Activated CD4-positive, alpha-beta T cell treated with anti-CD3 and anti-CD28 coated beads, Interleukin-2, amount 50 U/mL, for 1 hour (primary cell): ENCODE measurements at regions not wholly inside any gene's neighbourhood (a gene's known extent, or its start where the extent isn't known, plus 50 kb on each side); places are given as distances from the start of the nearest gene placed in this dataset.

Experiments used
- DNase-seq: peaks from one replicate; pipeline ENCODE4 v3.0.0-alpha.2; 2020

GRCh38 chr1:38125837-38126520, 79.4 kb upstream of the POU3F1 start:
- no peak for DNase-seq

GRCh38 chr1:38125016-38125415, 78.4 kb upstream of the POU3F1 start:
- DNase-seq = no peak

- no peak for DNase-seq
These were observed 77.0 kb upstream of the POU3F1 start for GRCh38 chr1:38123356-38124135.

- DNase-seq = no peak
These were observed 74.7 kb upstream of the POU3F1 start for GRCh38 chr1:38121231-38121680.

GRCh38 chr1:38120552-38121230, 74.1 kb upstream of the POU3F1 start:
- DNase-seq = no peak

GRCh38 chr1:38118976-38119375, 72.4 kb upstream of the POU3F1 start:
- DNase-seq = no peak

- DNase-seq = no peak
These were observed 70.9 kb upstream of the POU3F1 start for GRCh38 chr1:38117444-38117887.

GRCh38 chr1:38115682-38116202, 69.1 kb upstream of the POU3F1 start:
- no peak for DNase-seq

- no peak for DNase-seq
These were observed 68.6 kb upstream of the POU3F1 start for GRCh38 chr1:38115226-38115625.

GRCh38 chr1:38114241-38115026, 67.8 kb upstream of the POU3F1 start:
- DNase-seq = no peak

GRCh38 chr1:38113159-38113666, 66.6 kb upstream of the POU3F1 start:
- DNase-seq = no peak

- DNase-seq = no peak
These were observed 65.0 kb upstream of the POU3F1 start for GRCh38 chr1:38111589-38111988.

- no peak for DNase-seq
These were observed 58.7 kb upstream of the POU3F1 start for GRCh38 chr1:38105267-38105666.

- no peak for DNase-seq
These were observed 56.0 kb upstream of the POU3F1 start for GRCh38 chr1:38102636-38103035.

- DNase-seq = no peak
These were observed 54.6 kb upstream of the POU3F1 start for GRCh38 chr1:38101037-38101785.

- DNase-seq = no peak
These were observed 51.7 kb upstream of the POU3F1 start for GRCh38 chr1:38098101-38098847.

GRCh38 chr1:38097284-38097898, 50.8 kb upstream of the POU3F1 start:
- DNase-seq = no peak
